Activated CD4-positive, alpha-beta memory T cell treated with anti-CD3 and anti-CD28 coated beads, Interleukin-2, amount 10 ng/mL, durations not matched to agents 7 days and 5 days (primary cell): ENCODE measurements at regions not wholly inside any gene's neighbourhood (a gene's known extent, or its start where the extent isn't known, plus 50 kb on each side); places are given as distances from the start of the nearest gene placed in this dataset.
"Not testable (repeated sequence)": the region's sequence is repeated elsewhere in the genome, so short reads cannot be mapped to it uniquely, and the experiment has no call there.

Source experiments
- CTCF ChIA-PET: fragments of 350-600 bp; sonication (Branson Sonifier 250); formaldehyde crosslinking; loops from one replicate; lab custom pipeline; 2021; ENCODE audit warnings: antibody characterized with exemption, inconsistent platforms; lab: Charles Lee
- POLR2A ChIA-PET: fragments of 350-600 bp; sonication (Branson Sonifier 250); formaldehyde crosslinking; loops from one replicate; lab custom pipeline; 2021; ENCODE audit warnings: antibody characterized with exemption; lab: Charles Lee
- DNase-seq: peaks from one replicate; pipeline ENCODE4 v3.0.0-alpha.2; 2020
- H3K27ac Mint-ChIP-seq: one replicate; pipeline ENCODE4 v1.8.0; 2021; ENCODE audit warnings: mild to moderate bottlenecking, mixed read lengths
- H3K27me3 Mint-ChIP-seq: one replicate; pipeline ENCODE4 v1.8.0; 2021; ENCODE audit warnings: mixed read lengths
- H3K36me3 Mint-ChIP-seq: one replicate; pipeline ENCODE4 v1.8.0; 2021; ENCODE audit warnings: low read depth, mixed read lengths
- H3K4me1 Mint-ChIP-seq: one replicate; pipeline ENCODE4 v1.8.0; 2021; ENCODE audit warnings: mixed read lengths
- H3K4me3 Mint-ChIP-seq: one replicate; pipeline ENCODE4 v1.8.0; 2021; ENCODE audit warnings: mild to moderate bottlenecking, mixed read lengths
- H3K9me3 Mint-ChIP-seq: one replicate; pipeline ENCODE4 v1.8.0; 2021; ENCODE audit warnings: mixed read lengths

DNA sequence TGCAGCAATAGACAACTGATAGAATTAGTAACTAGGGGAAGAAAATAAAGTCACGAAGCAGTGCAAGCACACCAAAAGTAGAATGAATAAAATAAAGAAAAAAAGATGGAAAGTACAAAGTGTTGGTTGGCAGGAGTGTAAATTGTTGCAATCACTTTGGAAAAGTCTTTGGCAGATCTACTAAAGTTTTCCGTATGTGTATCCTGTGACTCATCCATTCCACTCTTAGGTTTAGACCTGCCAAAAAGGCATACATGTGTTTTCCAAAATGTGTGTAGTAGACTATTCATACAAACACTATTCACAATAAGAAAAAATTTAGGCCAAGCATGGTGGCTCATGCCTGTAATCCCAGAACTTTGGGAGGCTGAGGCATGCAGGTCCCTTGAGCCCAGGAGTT is 282.1 kb upstream of the FSIP2 start:
- ChIA-PET POLR2A (no interaction called here), CTCF (no interaction called here)
- H3K4me1 Mint-ChIP-seq = no peaks in the 10 kb centered on the region
- H3K27me3 Mint-ChIP-seq = no peaks in the 10 kb centered on the region
- H3K27ac Mint-ChIP-seq = no peak overlapping the region
- H3K36me3 Mint-ChIP-seq = no peaks in the 10 kb centered on the region
- H3K9me3 Mint-ChIP-seq = peaks cover 10% of the 10 kb centered on the region
- DNase-seq = no peak
- H3K4me3 Mint-ChIP-seq = no peak overlapping the region

DNA sequence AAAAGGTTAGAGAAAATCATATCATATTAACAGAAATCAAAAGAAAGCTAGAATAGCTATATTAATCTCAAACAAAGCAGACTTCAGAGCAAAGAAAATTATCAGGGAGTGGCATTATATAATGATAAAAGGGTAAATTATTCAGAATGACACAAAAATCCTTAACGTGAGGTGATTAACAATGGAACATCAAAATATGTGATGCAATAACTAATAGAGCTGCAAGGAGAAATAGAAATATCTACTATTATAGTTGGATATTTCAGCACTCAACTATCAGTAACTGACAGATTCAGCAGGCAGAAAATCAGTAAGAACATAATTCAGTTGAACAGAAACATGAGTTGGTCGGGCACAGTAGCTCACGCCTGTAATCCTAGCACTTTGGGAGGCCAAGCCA is 275.1 kb upstream of the FSIP2 start:
- Mint-ChIP-seq H3K27ac (no peak overlapping the region), H3K9me3 (peaks cover 5% of the 10 kb centered on the region), H3K4me3 (no peak overlapping the region), H3K36me3 (no peaks in the 10 kb centered on the region), H3K4me1 (no peaks in the 10 kb centered on the region), H3K27me3 (no peaks in the 10 kb centered on the region)
- CTCF ChIA-PET = no interaction called here
- POLR2A ChIA-PET = no interaction called here
- DNase-seq = no peak

DNA sequence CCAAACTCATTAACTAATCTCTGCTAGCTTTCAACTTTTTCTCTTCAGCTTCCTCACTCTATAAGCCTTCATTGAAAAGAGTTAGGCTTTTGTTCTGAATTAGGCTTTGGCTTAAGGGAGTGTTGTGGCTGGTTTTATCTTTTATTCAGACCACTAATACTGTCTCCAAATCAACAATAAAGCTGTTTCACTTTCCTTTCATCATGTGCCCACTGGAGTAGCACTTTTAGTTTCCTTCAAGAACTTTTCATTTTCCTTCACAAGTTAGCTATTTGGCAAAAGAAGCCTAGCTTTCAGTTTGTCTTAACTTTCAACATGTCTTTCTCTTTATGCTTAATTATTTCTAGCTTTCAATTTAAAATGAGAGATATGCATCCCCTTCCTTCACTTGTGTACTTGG is 271.7 kb upstream of the FSIP2 start:
- DNase-seq = no peak
- no peaks in the 10 kb centered on the region for H3K36me3 Mint-ChIP-seq
- ChIA-PET POLR2A (no interaction called here), CTCF (no interaction called here)
- H3K27me3 Mint-ChIP-seq = no peaks in the 10 kb centered on the region
- H3K9me3 Mint-ChIP-seq = peaks cover 5% of the 10 kb centered on the region
- H3K4me1 Mint-ChIP-seq = no peaks in the 10 kb centered on the region
- no peak overlapping the region for H3K27ac Mint-ChIP-seq
- no peak overlapping the region for H3K4me3 Mint-ChIP-seq

DNA sequence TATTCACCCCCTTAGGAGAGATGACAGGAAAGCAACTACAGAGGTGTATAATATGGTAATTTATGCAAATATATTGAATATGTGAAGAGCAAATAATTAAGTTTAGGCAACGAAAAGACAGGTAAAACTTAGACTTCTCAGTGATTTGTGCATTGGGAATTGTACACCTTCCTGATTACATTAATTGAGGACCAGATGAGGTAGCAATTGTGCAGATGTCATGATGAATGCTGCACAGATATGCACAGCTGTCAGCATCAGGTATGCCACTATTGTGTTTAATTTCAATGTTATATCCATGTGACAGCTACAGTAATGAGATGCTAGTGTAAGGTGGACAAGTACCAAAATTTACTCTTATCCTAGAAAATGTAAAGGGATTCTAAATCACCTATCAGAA is 267.2 kb upstream of the FSIP2 start:
- H3K4me3 Mint-ChIP-seq = no peak overlapping the region
- no peaks in the 10 kb centered on the region for H3K4me1 Mint-ChIP-seq
- ChIA-PET POLR2A (no interaction called here), CTCF (no interaction called here)
- H3K27me3 Mint-ChIP-seq = no peaks in the 10 kb centered on the region
- no peak for DNase-seq
- no peaks in the 10 kb centered on the region for H3K36me3 Mint-ChIP-seq
- H3K9me3 Mint-ChIP-seq = no peaks in the 10 kb centered on the region
- H3K27ac Mint-ChIP-seq = no peak overlapping the region

DNA sequence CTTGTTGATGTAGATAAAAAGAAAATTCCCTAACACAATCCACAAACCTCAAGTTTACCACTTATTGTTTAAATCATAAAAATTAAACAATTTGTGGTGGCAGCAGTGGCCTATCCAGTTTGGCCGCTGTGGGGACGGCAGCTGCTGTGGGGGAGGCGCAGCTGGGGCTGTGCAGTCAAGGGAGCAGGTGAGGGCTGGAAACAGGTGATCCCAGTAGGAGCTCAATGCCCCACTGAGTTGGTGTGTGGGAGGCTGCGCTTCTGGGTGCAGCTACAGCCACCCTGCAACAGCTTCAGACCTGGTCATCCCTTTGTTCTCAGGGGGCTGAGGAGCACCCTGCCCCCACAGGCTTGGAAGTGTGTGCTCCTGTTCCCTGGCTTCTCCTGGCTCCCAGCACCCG is 266.0 kb upstream of the FSIP2 start:
- Mint-ChIP-seq H3K27ac (no peak overlapping the region), H3K4me3 (no peak overlapping the region), H3K27me3 (no peaks in the 10 kb centered on the region), H3K4me1 (no peaks in the 10 kb centered on the region), H3K9me3 (no peaks in the 10 kb centered on the region), H3K36me3 (no peaks in the 10 kb centered on the region)
- CTCF ChIA-PET = no interaction called here
- POLR2A ChIA-PET = no interaction called here
- DNase-seq = no peak

DNA sequence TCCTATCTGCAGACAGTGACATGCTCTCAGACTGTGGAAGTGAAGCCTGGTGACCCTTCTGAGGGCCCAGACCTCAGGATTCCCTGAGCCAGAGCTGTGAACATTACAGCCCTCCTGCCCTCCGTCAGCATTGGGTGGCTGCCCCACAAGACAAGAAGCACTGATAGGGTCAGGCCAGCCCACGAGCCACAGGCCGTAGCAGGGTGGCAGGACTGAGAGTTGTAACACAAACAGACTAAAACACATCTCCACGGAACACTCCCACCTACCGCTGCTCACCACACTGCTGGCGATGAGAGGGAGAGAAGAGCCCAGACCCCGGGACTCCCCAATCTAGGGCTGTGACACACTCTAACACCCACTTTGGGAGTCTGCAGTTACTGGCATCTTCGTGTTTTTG is 264.8 kb upstream of the FSIP2 start:
- H3K4me1 Mint-ChIP-seq = no peaks in the 10 kb centered on the region
- H3K4me3 Mint-ChIP-seq = no peak overlapping the region
- no peaks in the 10 kb centered on the region for H3K9me3 Mint-ChIP-seq
- ChIA-PET CTCF (no interaction called here), POLR2A (no interaction called here)
- no peak overlapping the region for H3K27ac Mint-ChIP-seq
- no peaks in the 10 kb centered on the region for H3K27me3 Mint-ChIP-seq
- no peaks in the 10 kb centered on the region for H3K36me3 Mint-ChIP-seq
- no peak for DNase-seq

DNA sequence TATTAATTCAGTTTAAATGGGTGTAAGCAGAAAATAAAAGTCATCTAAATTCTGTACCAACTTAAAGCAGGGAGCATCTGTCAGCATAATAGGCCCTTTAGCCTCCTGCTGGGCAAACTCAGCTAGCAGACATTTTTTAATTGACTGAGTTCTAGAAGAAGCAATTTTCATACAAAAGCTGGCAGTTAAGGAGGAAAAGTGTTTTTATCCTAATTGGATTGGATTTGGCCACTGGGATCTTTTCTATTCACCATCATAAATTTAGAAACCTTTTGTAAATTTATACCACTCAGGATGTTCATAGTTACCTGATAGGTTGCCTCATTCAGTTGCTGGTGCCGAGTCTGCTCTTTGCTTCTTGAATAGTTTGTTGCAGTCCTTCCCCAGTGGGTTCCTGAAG is 262.7 kb upstream of the FSIP2 start:
- no peak overlapping the region for H3K27ac Mint-ChIP-seq
- no peaks in the 10 kb centered on the region for H3K4me1 Mint-ChIP-seq
- no peak overlapping the region for H3K4me3 Mint-ChIP-seq
- no peaks in the 10 kb centered on the region for H3K9me3 Mint-ChIP-seq
- H3K27me3 Mint-ChIP-seq = no peaks in the 10 kb centered on the region
- no peaks in the 10 kb centered on the region for H3K36me3 Mint-ChIP-seq
- DNase-seq = no peak
- CTCF ChIA-PET = no interaction called here
- POLR2A ChIA-PET = no interaction called here

DNA sequence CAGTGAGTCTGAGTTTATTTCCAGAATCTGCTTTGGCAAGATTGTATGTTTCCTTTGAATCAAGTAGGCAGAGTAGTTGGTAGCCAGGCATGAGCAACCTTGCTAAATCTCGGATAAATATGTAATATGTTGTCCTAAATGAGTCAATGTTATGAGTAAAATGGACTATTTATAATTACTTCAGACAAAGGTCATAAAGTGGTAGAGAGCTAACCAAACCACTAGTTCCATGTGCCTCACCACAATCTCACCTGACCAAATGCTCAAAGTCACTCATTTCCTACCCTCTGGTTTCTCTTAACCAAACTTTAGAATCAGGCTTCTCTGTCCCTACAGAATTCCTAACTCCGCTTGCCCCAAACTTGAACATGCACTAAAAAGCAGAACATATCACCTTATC is 261.2 kb upstream of the FSIP2 start:
- Mint-ChIP-seq H3K4me1 (no peaks in the 10 kb centered on the region), H3K36me3 (no peaks in the 10 kb centered on the region), H3K4me3 (no peak overlapping the region), H3K9me3 (no peaks in the 10 kb centered on the region), H3K27me3 (no peaks in the 10 kb centered on the region), H3K27ac (no peak overlapping the region)
- ChIA-PET POLR2A (no interaction called here), CTCF (no interaction called here)
- no peak for DNase-seq

DNA sequence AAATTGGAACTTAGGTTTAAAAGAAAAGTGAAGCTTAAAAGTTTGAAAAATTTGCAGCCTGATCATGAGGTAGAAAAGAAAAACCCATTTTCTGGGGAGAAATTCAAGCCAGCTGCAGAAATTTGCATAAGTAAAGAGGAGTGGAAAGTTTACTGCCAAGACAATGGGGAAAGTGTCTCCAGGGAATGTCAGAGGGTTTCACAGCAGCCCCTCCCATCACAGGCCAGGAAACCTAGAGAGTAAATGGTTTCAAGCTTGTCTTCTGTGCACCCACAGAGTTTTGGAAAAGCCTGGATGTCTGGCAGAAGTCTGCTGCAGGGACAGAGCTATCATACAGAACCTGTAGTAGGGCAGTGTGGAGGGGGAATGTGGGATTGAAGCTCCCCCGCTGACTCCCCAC is 254.0 kb upstream of the FSIP2 start:
- no peak for DNase-seq
- ChIA-PET POLR2A (no interaction called here), CTCF (no interaction called here)
- Mint-ChIP-seq H3K27me3 (no peaks in the 10 kb centered on the region), H3K4me1 (no peaks in the 10 kb centered on the region), H3K4me3 (no peak overlapping the region), H3K27ac (no peak overlapping the region), H3K36me3 (no peaks in the 10 kb centered on the region), H3K9me3 (peaks cover 8% of the 10 kb centered on the region)

DNA sequence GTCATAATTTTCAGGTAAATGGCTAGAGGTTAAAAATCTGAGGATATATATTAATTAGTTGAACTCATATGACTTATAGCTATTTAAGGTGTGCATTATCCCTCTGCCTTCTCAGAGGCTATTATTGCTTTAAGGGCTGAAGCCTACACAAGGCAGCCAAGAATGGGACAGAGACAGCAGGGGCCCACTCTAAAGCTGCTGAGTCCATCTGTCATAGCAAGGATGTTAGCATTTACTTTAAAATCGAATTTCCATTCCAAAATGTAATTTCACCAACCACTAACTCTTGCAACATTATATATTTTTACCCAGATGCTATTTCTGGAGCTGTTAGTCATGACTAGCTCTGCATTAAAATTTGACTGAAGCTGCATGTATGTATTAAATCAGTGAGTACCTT is 236.3 kb upstream of the FSIP2 start:
- Mint-ChIP-seq H3K4me1 (no peaks in the 10 kb centered on the region), H3K9me3 (peaks cover 9% of the 10 kb centered on the region), H3K4me3 (no peak overlapping the region), H3K27ac (no peak overlapping the region), H3K27me3 (no peaks in the 10 kb centered on the region), H3K36me3 (no peaks in the 10 kb centered on the region)
- ChIA-PET CTCF (no interaction called here), POLR2A (no interaction called here)
- DNase-seq = no peak

DNA sequence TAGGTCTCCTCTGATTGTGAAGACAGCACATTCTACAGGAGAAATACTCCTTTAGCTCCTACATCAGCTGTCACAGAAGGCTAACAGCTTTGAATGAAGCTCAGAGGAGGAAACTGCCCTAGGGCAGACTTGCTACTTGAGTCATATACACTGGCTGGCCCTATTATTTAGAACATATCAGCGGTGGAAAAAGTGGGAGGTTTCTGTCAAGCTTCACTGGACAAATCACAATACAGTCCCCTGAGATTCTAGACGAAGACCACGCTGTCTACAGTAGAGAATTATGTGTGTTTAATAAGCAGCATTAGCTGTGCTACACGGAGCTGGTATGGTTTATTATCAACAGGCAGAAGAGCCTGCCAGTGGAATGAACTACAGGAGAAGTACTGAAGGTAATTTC is 230.9 kb upstream of the FSIP2 start:
- DNase-seq = no peak
- H3K9me3 Mint-ChIP-seq = peaks cover 23% of the 10 kb centered on the region
- no peak overlapping the region for H3K4me3 Mint-ChIP-seq
- H3K36me3 Mint-ChIP-seq = no peaks in the 10 kb centered on the region
- no peaks in the 10 kb centered on the region for H3K4me1 Mint-ChIP-seq
- POLR2A ChIA-PET = no interaction called here
- no peak overlapping the region for H3K27ac Mint-ChIP-seq
- H3K27me3 Mint-ChIP-seq = no peaks in the 10 kb centered on the region
- CTCF ChIA-PET = no interaction called here

DNA sequence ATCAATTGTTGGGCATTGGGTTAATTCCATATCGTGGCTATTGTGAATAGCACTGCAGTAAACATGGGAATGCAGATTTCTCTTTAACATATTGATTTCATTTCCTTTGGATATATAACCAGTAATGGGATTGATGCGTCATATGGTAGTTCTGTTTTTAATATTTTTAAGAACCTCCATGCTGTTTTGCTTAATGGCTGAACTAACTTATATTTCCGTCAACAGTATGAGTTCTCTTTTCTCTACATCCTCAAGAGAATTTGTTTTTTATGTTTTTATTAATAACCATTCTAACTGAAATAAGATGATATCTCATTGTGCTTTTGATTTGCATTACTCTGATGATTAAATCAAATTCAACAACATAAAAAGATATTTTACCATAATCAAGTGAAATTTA is 228.5 kb upstream of the FSIP2 start:
- CTCF ChIA-PET = no interaction called here
- no peak for DNase-seq
- POLR2A ChIA-PET = no interaction called here

DNA sequence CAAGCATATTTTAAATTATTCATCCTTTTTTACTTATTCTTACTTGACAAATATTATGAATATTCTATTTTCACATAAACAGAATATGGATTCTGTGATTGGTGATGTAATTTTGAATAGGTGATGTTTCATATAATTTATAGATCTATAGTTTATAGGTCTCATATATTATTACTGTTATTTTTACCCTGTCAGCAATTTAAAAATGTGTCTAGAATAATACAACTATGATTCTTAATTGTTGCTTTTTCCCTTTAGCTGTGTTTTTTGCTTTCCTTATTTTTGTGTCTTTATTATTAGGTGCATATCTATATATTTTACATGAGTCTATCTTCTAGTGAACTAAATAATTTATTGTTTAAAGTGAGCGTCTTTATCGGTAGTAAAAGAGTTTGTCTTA is 226.7 kb upstream of the FSIP2 start:
- Mint-ChIP-seq H3K27ac (no peak overlapping the region), H3K4me3 (no peak overlapping the region), H3K4me1 (no peaks in the 10 kb centered on the region), H3K9me3 (peaks cover 23% of the 10 kb centered on the region), H3K27me3 (no peaks in the 10 kb centered on the region), H3K36me3 (no peaks in the 10 kb centered on the region)
- no peak for DNase-seq
- ChIA-PET CTCF (no interaction called here), POLR2A (no interaction called here)

More for the DNA sequence above, 228.5 kb upstream of the FSIP2 start:
- H3K4me1 Mint-ChIP-seq = no peaks in the 10 kb centered on the region
- no peak overlapping the region for H3K27ac Mint-ChIP-seq
- no peak overlapping the region for H3K4me3 Mint-ChIP-seq
- H3K9me3 Mint-ChIP-seq = peaks cover 23% of the 10 kb centered on the region
- H3K27me3 Mint-ChIP-seq = no peaks in the 10 kb centered on the region
- no peaks in the 10 kb centered on the region for H3K36me3 Mint-ChIP-seq

DNA sequence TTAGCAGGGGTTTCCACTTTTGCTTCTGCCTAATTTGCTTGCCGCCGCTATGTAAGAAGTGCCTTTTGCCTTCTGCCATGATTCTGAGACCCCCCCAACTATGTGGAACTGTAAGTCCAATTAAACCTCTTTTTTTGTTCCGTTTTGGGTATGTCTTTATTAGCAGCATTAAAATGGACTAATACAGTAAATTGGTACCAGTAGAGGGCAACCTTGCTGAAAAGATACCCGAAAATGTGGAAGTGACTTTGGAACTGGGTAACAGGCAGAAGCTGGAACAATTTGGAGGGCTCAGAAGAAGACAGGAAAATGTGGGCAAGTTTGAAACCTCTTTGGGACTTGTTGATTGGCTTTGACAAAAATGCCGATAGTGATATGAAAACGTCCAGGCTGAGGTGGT is 216.1 kb upstream of the FSIP2 start:
- Mint-ChIP-seq H3K27ac (no peak overlapping the region), H3K27me3 (no peaks in the 10 kb centered on the region), H3K4me3 (no peak overlapping the region), H3K9me3 (peaks cover 15% of the 10 kb centered on the region), H3K36me3 (no peaks in the 10 kb centered on the region), H3K4me1 (no peaks in the 10 kb centered on the region)
- ChIA-PET CTCF (no interaction called here), POLR2A (no interaction called here)
- no peak for DNase-seq

DNA sequence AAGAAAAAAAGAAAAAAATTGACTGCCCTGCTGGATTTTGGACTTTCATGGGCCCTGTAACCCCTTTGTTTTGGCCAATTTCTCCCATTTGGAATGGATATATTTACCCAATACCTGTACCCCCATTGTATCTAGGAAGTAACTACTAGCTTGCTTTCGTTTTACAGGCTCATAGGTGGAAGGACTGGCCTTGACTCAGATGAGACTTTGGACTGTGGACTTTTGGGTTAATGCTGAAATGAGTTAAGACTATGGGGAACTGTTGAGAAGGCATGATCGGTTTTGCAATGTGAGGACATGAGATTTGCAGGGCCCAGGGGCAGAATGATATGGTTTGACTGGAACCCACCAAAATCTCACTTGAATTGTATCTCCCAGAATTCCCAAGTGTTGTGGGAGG is 214.4 kb upstream of the FSIP2 start:
- DNase-seq, H3K4me1 Mint-ChIP-seq, H3K36me3 Mint-ChIP-seq, H3K27me3 Mint-ChIP-seq, H3K27ac Mint-ChIP-seq, POLR2A ChIA-PET, CTCF ChIA-PET, H3K4me3 Mint-ChIP-seq: not testable (repeated sequence)
- peaks cover 12% of the 10 kb centered on the region for H3K9me3 Mint-ChIP-seq
